DOHH2 (cell line): ENCODE measurements at regions not wholly inside any gene's neighbourhood (a gene's known extent, or its start where the extent isn't known, plus 50 kb on each side); places are given as distances from the start of the nearest gene placed in this dataset.
"Not testable (repeated sequence)": the region's sequence is repeated elsewhere in the genome, so short reads cannot be mapped to it uniquely, and the experiment has no call there.

ENCODE experiments used
- EZH2phosphoT487 ChIP-seq: fragments of 200-600 bp; sonication (generic); IDR thresholded peaks from 2 replicates; pipeline ENCODE4 v1.6.1; 2017; ENCODE audit warnings: borderline replicate concordance, mild to moderate bottlenecking, antibody characterized with exemption, low read length, moderate library complexity, mixed read lengths
- TF ChIP-seq, protein P1 (sequence below): fragments of 200-600 bp; sonication (generic); IDR thresholded peaks from one replicate; pipeline ENCODE4 v1.5.1; 2014; ENCODE audit warnings: antibody characterized with exemption, mild to moderate bottlenecking, low read depth, low read length; ENCODE audit not compliant: poor library complexity, severe bottlenecking

DNA sequence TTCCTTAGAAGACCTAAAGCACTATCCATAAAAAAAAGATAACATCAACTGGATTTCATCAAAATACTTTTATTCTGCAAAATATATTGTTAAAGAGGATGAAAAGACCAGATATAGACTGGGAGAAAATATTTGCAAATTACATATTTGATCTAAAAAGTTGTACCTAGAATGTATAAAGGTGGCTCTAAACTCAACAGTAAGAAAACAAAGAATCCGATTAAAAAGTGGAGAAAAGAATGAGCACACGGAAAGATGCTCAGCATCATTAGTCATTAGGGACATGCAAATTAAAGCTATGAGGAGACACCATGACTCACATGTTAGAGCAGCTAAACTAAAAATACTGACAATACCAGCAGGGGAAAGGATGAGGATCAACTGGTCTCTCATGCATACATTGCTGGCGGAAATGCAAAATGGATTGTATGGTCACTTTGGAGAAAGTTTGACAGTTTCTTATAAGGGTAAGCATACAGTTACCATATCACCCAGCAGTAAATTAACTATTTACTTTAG, 298.4 kb upstream of the PLGLB2 start:
- TF ChIP-seq, protein P1, sequence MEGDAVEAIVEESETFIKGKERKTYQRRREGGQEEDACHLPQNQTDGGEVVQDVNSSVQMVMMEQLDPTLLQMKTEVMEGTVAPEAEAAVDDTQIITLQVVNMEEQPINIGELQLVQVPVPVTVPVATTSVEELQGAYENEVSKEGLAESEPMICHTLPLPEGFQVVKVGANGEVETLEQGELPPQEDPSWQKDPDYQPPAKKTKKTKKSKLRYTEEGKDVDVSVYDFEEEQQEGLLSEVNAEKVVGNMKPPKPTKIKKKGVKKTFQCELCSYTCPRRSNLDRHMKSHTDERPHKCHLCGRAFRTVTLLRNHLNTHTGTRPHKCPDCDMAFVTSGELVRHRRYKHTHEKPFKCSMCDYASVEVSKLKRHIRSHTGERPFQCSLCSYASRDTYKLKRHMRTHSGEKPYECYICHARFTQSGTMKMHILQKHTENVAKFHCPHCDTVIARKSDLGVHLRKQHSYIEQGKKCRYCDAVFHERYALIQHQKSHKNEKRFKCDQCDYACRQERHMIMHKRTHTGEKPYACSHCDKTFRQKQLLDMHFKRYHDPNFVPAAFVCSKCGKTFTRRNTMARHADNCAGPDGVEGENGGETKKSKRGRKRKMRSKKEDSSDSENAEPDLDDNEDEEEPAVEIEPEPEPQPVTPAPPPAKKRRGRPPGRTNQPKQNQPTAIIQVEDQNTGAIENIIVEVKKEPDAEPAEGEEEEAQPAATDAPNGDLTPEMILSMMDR, result not testable (repeated sequence)
- not testable (repeated sequence) for TF ChIP-seq EZH2phosphoT487
